ENCODE measurements at regions not wholly inside any gene's neighbourhood (a gene's known extent, or its start where the extent isn't known, plus 50 kb on each side); places are given as distances from the start of the nearest gene placed in this dataset.
"Not testable (repeated sequence)": the region's sequence is repeated elsewhere in the genome, so short reads cannot be mapped to it uniquely, and the experiment has no call there.

- Histone ChIP-seq H3K9me3 (replicated peaks; ENCODE audit: control insufficient read depth, insufficient read depth, low read depth, low read length) (no peaks in the 10 kb centered on the region), H3K9me1 (ENCODE audit: control insufficient read depth, insufficient read depth, low read length) (no peaks in the 10 kb centered on the region), H3K36me3 (ENCODE audit: control insufficient read depth, insufficient read depth, low read length) (no peaks in the 10 kb centered on the region), H3K9ac (ENCODE audit: insufficient read depth in 1 of 2, low read depth in 2 of 2, low read length in 2 of 2) (no peak overlapping the region), H3K4me3 (no peak overlapping the region), H3K4me1 (replicated peaks in 1 of 2; ENCODE audit: control insufficient read depth in 2 of 2, insufficient read depth in 2 of 2, low read length in 2 of 2) (peaks cover 0 to 20% of the 10 kb centered on the region in 2 experiments; a peak in 2 of 5 replicates), H4K20me1 (replicated peaks; ENCODE audit: control insufficient read depth, insufficient read depth, low read length) (no peaks in the 10 kb centered on the region), H3K4me2 (ENCODE audit: insufficient read depth, low read length) (no peak overlapping the region), H3K27ac (ENCODE audit: extremely low read depth, low read depth, low read length) (no peak overlapping the region), H3K79me2 (ENCODE audit: control insufficient read depth, insufficient read depth, low read length) (no peaks in the 10 kb centered on the region), H2AFZ (ENCODE audit: low read depth, low read length) (no peak overlapping the region), H3K27me3 (ENCODE audit: control insufficient read depth in 2 of 2, insufficient read depth in 2 of 2, low read length in 2 of 2) (peaks cover 0 to 25% of the 10 kb centered on the region in 2 experiments; a peak in 2 of 5 replicates)
- no peak for FAIRE-seq
- ChIA-PET POLR2A (no interaction called here), CTCF (ENCODE audit: low intra/inter-chr PET ratio) (no interaction called here)
- no peak for TF ChIP-seq ZBTB2 (IDR thresholded peaks at IDR 0.05)
- no peak for TF ChIP-seq ZNF583 (CRISPR knock-in tag; IDR thresholded peaks at IDR 0.05)
- TF ChIP-seq ZNF445 (CRISPR knock-in tag; IDR thresholded peaks at IDR 0.05; ENCODE audit: low read depth): no peak
- TF ChIP-seq SRF (CRISPR knock-in tag; IDR thresholded peaks at IDR 0.05): no peak
- no peak for TF ChIP-seq KLF10 (CRISPR knock-in tag; IDR thresholded peaks at IDR 0.05)
- TF ChIP-seq ZBTB7A (IDR thresholded peaks at IDR 0.05; ENCODE audit: borderline replicate concordance, control insufficient read depth, low read depth, low read length): no peak
- no peak for ATAC-seq
- in situ Hi-C loops (cut with MboI) (no loop called here), intact Hi-C loops (cut with micrococcal nuclease) (no loop called here)
- 49% methylated on average over 14 of the region's 14 CpGs for WGBS (ENCODE audit: insufficient coverage, low coverage, missing lambda C conversion rate)
- BruUV-seq (replicated peaks): no TSS peak
- no peak for DNase-seq (ENCODE audit: extremely low read depth in 1 of 4, low spot score in 3 of 4)
These were observed 100.3 kb downstream of the NPIPB11 start for GRCh38 chr16:29306201-29306600.

- intact Hi-C loops (cut with micrococcal nuclease); DNase-seq (ENCODE audit: extremely low read depth in 1 of 4, low spot score in 3 of 4); in situ Hi-C loops (cut with MboI); FAIRE-seq; BruUV-seq (replicated peaks); H2AFZ ChIP-seq (ENCODE audit: low read depth, low read length); H4K20me1 ChIP-seq (replicated peaks; ENCODE audit: control insufficient read depth, insufficient read depth, low read length); H3K36me3 ChIP-seq (ENCODE audit: control insufficient read depth, insufficient read depth, low read length); H3K4me2 ChIP-seq (ENCODE audit: insufficient read depth, low read length); H3K4me3 ChIP-seq; ATAC-seq; H3K9me3 ChIP-seq (replicated peaks; ENCODE audit: control insufficient read depth, insufficient read depth, low read depth, low read length); H3K9ac ChIP-seq (ENCODE audit: insufficient read depth in 1 of 2, low read depth in 2 of 2, low read length in 2 of 2); CTCF ChIA-PET (ENCODE audit: low intra/inter-chr PET ratio); H3K9me1 ChIP-seq (ENCODE audit: control insufficient read depth, insufficient read depth, low read length); H3K79me2 ChIP-seq (ENCODE audit: control insufficient read depth, insufficient read depth, low read length); H3K27ac ChIP-seq (ENCODE audit: extremely low read depth, low read depth, low read length): not testable (repeated sequence)
- POLR2A ChIA-PET: interaction anchor here (0.6 kb wide), 1 partner anchor 391 kb away, joined by 3 read pairs; no protein-coding TSS in a partner anchor
- Histone ChIP-seq H3K27me3 (ENCODE audit: control insufficient read depth in 2 of 2, insufficient read depth in 2 of 2, low read length in 2 of 2) (peaks cover 0 to 25% of the 10 kb centered on the region in 2 experiments; a peak in 2 of 5 replicates), H3K4me1 (replicated peaks in 1 of 2; ENCODE audit: control insufficient read depth in 2 of 2, insufficient read depth in 2 of 2, low read length in 2 of 2) (peaks cover 7 to 20% of the 10 kb centered on the region in 2 experiments; a peak in 4 of 5 replicates)
- WGBS (ENCODE audit: insufficient coverage, low coverage, missing lambda C conversion rate): 48% methylated on average over 11 of the region's 11 CpGs
These were observed 101.5 kb downstream of the NPIPB11 start for GRCh38 chr16:29305018-29305417.

Data from K562 (cell line).